Astrocyte (in vitro differentiated cells and primary cell): ENCODE measurements at regions not wholly inside any gene's neighbourhood (a gene's known extent, or its start where the extent isn't known, plus 50 kb on each side); places are given as distances from the start of the nearest gene placed in this dataset.

ENCODE experiments used
- DNase-seq: peaks from one replicate; pipeline ENCODE4 v3.0.0-alpha.2; 2010; ENCODE audit warnings: low read depth
- FAIRE-seq: peaks from 2 replicates; lab custom pipeline; 2011; peaks lifted over from hg19 to GRCh38; lab: Jason Lieb, UNC
- H2AFZ ChIP-seq: 2 replicates; pipeline ENCODE4 v1.6.0; 2012; ENCODE audit warnings: low read depth, low read length, inconsistent platforms
- H3K27ac ChIP-seq: 2 replicates; pipeline ENCODE4 v1.5.1; 2011; ENCODE audit warnings: low read depth, low read length, inconsistent platforms
- H3K27me3 ChIP-seq: 2 replicates; pipeline ENCODE4 v1.6.0; 2011; ENCODE audit warnings: low read length, inconsistent platforms; ENCODE audit not compliant: insufficient read depth
- H3K36me3 ChIP-seq: 2 replicates; pipeline ENCODE4 v1.5.1; 2011; ENCODE audit warnings: low read length, inconsistent platforms; ENCODE audit not compliant: insufficient read depth
- H3K4me1 ChIP-seq: 2 replicates; pipeline ENCODE4 v1.5.1; 2011; ENCODE audit warnings: low read length, inconsistent platforms; ENCODE audit not compliant: insufficient read depth
- H3K4me2 ChIP-seq: 2 replicates; pipeline ENCODE4 v1.6.0; 2012; ENCODE audit warnings: low read length, inconsistent platforms
- H3K4me3 ChIP-seq: 2 replicates; pipeline ENCODE4 v1.5.1; 2011; ENCODE audit warnings: low read depth, mild to moderate bottlenecking, low read length, inconsistent platforms; ENCODE audit not compliant: insufficient read depth
- H3K79me2 ChIP-seq: 2 replicates; pipeline ENCODE4 v1.6.0; 2012; ENCODE audit warnings: mild to moderate bottlenecking, low read length, inconsistent platforms; ENCODE audit not compliant: insufficient read depth
- H3K9ac ChIP-seq: 2 replicates; pipeline ENCODE4 v1.6.0; 2012; ENCODE audit warnings: mild to moderate bottlenecking, low read length, inconsistent platforms
- H3K9me3 ChIP-seq: 2 replicates; pipeline ENCODE4 v1.5.1; 2012; ENCODE audit warnings: low read depth, mild to moderate bottlenecking, low read length, inconsistent platforms; ENCODE audit not compliant: insufficient read depth
- H4K20me1 ChIP-seq: 2 replicates; pipeline ENCODE4 v1.6.0; 2012; ENCODE audit warnings: low read length, inconsistent platforms; ENCODE audit not compliant: insufficient read depth
- H3K27ac Mint-ChIP-seq: one replicate; pipeline ENCODE4 v1.8.0; 2021; ENCODE audit warnings: mild to moderate bottlenecking, mixed read lengths; ENCODE audit not compliant: unreplicated experiment
- H3K27me3 Mint-ChIP-seq: one replicate; pipeline ENCODE4 v1.8.0; 2021; ENCODE audit warnings: low read depth, mixed read lengths; ENCODE audit not compliant: unreplicated experiment
- H3K36me3 Mint-ChIP-seq: one replicate; pipeline ENCODE4 v1.8.0; 2021; ENCODE audit warnings: low read depth, mixed read lengths; ENCODE audit not compliant: unreplicated experiment
- H3K4me1 Mint-ChIP-seq: one replicate; pipeline ENCODE4 v1.8.0; 2021; ENCODE audit warnings: low read depth, mixed read lengths; ENCODE audit not compliant: unreplicated experiment
- H3K4me3 Mint-ChIP-seq: one replicate; pipeline ENCODE4 v1.8.0; 2021; ENCODE audit warnings: mild to moderate bottlenecking, moderate library complexity, mixed read lengths; ENCODE audit not compliant: unreplicated experiment
- H3K9me3 Mint-ChIP-seq: one replicate; pipeline ENCODE4 v1.8.0; 2021; ENCODE audit warnings: mild to moderate bottlenecking, mixed read lengths; ENCODE audit not compliant: unreplicated experiment
- EZH2 ChIP-seq: IDR thresholded peaks from 2 replicates; pipeline ENCODE4 v1.6.1; 2012; ENCODE audit warnings: mild to moderate bottlenecking, low read length, inconsistent platforms; ENCODE audit not compliant: insufficient read depth
- TF ChIP-seq, protein P1 (sequence below): IDR thresholded peaks from 2 replicates; pipeline ENCODE4 v1.5.1; 2011; ENCODE audit warnings: low read depth, mild to moderate bottlenecking, inconsistent platforms, low read length, moderate library complexity; ENCODE audit not compliant: insufficient read depth

DNA sequence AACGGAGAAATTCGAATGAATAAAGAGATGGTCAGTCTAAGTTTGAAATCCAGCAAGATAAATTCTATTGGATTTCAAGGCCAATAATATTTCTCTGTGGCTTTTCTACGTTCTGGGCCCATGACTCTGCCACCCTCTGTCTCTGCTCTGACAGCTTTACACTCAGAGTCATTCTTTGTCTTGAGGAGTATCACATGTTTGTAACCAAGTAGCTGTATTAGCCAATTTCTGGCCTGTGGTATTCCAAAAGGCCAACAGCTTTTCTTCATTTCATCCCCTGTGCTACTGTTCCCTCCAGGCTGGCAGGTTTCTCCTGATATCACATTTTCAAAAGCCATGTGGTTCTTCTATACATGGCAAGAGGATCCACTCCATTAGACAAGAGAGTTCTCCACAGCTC lies 324.1 kb upstream of the CNTN4 start:
- Histone ChIP-seq H3K4me1 (no peaks in the 10 kb centered on the region), H3K9me3 (no peaks in the 10 kb centered on the region), H3K27me3 (no peaks in the 10 kb centered on the region), H3K9ac (no peak overlapping the region), H3K4me3 (no peak overlapping the region), H2AFZ (no peak overlapping the region), H4K20me1 (no peaks in the 10 kb centered on the region), H3K4me2 (no peak overlapping the region), H3K36me3 (no peaks in the 10 kb centered on the region), H3K79me2 (no peaks in the 10 kb centered on the region), H3K27ac (no peak overlapping the region)
- Mint-ChIP-seq H3K27ac (no peak overlapping the region), H3K9me3 (peaks cover 6% of the 10 kb centered on the region), H3K4me1 (no peaks in the 10 kb centered on the region), H3K27me3 (no peaks in the 10 kb centered on the region), H3K4me3 (no peak overlapping the region), H3K36me3 (no peaks in the 10 kb centered on the region)
- TF ChIP-seq, protein P1, sequence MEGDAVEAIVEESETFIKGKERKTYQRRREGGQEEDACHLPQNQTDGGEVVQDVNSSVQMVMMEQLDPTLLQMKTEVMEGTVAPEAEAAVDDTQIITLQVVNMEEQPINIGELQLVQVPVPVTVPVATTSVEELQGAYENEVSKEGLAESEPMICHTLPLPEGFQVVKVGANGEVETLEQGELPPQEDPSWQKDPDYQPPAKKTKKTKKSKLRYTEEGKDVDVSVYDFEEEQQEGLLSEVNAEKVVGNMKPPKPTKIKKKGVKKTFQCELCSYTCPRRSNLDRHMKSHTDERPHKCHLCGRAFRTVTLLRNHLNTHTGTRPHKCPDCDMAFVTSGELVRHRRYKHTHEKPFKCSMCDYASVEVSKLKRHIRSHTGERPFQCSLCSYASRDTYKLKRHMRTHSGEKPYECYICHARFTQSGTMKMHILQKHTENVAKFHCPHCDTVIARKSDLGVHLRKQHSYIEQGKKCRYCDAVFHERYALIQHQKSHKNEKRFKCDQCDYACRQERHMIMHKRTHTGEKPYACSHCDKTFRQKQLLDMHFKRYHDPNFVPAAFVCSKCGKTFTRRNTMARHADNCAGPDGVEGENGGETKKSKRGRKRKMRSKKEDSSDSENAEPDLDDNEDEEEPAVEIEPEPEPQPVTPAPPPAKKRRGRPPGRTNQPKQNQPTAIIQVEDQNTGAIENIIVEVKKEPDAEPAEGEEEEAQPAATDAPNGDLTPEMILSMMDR: no peak
- TF ChIP-seq EZH2: no peak
- DNase-seq (no peak), FAIRE-seq (no peak)

DNA sequence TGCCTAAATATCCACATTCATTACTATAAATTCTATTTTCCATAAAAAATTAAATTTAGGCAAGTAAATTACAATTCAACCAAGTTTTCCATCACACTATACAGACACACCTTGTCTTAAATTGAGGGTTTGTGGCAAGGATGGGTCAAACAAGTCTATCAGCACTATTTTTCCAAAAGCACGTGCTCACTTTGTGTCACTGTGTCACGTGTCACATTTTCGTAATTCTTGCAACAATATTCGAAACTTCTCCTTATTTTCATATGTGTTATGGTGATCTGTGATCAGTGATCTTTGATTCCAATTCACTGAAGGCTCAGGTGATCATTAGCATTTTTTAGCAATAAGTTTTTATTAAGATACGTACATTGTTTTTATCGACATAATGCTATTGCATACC lies 323.3 kb upstream of the CNTN4 start:
- H3K9me3 Mint-ChIP-seq: peaks cover 6% of the 10 kb centered on the region
- Histone ChIP-seq H4K20me1 (no peaks in the 10 kb centered on the region), H3K4me1 (no peaks in the 10 kb centered on the region), H2AFZ (no peak overlapping the region), H3K9ac (no peak overlapping the region), H3K36me3 (no peaks in the 10 kb centered on the region), H3K27ac (no peak overlapping the region), H3K9me3 (no peaks in the 10 kb centered on the region), H3K4me2 (no peak overlapping the region), H3K79me2 (no peaks in the 10 kb centered on the region), H3K27me3 (no peaks in the 10 kb centered on the region), H3K4me3 (no peak overlapping the region)
- H3K27ac Mint-ChIP-seq: no peak overlapping the region
- DNase-seq (no peak), FAIRE-seq (no peak)
- no peak overlapping the region for H3K4me3 Mint-ChIP-seq
- H3K36me3 Mint-ChIP-seq: no peaks in the 10 kb centered on the region
- TF ChIP-seq, protein P1: no peak
- no peak for TF ChIP-seq EZH2
- H3K27me3 Mint-ChIP-seq: no peaks in the 10 kb centered on the region
- H3K4me1 Mint-ChIP-seq: no peaks in the 10 kb centered on the region

DNA sequence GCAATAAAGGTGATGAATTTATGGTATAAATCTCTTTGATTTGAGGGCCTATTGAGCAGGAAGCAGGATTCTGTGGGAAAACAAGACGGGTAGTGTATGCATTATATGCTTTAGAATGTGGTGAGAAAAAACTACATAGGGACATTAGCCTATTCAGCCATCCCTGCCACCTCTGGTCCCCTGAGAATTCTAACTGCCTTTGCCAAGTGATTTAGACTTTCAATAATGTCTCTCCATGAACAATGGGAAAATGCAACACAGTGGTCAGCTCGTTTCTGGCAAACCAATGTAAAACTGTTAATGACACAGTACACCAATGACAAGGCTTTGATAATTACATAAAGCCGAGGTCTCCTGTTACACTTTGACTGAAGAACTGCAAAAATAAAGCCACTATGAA lies 314.7 kb upstream of the CNTN4 start:
- Histone ChIP-seq H4K20me1 (no peaks in the 10 kb centered on the region), H3K4me2 (no peak overlapping the region), H3K27ac (no peak overlapping the region), H3K4me1 (no peaks in the 10 kb centered on the region), H3K4me3 (no peak overlapping the region), H3K9me3 (no peaks in the 10 kb centered on the region), H3K36me3 (no peaks in the 10 kb centered on the region), H3K79me2 (no peaks in the 10 kb centered on the region), H3K27me3 (no peaks in the 10 kb centered on the region), H2AFZ (no peak overlapping the region), H3K9ac (no peak overlapping the region)
- FAIRE-seq (no peak), DNase-seq (no peak)
- Mint-ChIP-seq H3K9me3 (no peaks in the 10 kb centered on the region), H3K36me3 (no peaks in the 10 kb centered on the region), H3K4me3 (no peak overlapping the region), H3K27ac (no peak overlapping the region), H3K27me3 (no peaks in the 10 kb centered on the region), H3K4me1 (no peaks in the 10 kb centered on the region)
- no peak for TF ChIP-seq EZH2
- TF ChIP-seq, protein P1: no peak
